HG03025 (cell line): ENCODE measurements at regions not wholly inside any gene's neighbourhood (a gene's known extent, or its start where the extent isn't known, plus 50 kb on each side); places are given as distances from the start of the nearest gene placed in this dataset.
"Not testable (repeated sequence)": the region's sequence is repeated elsewhere in the genome, so short reads cannot be mapped to it uniquely, and the experiment has no call there.

Experiments
- ATAC-seq: cut with Tn5 transposase; IDR thresholded peaks from one replicate; pipeline ENCODE4 v1.9.1; 2021; ENCODE audit warnings: mild to moderate bottlenecking, moderate library complexity; ENCODE audit not compliant: unreplicated experiment, low FRiP score

GRCh38 chr11:98307827-98308491, 712.8 kb upstream of the CNTN5 start:
- ATAC-seq: no peak

- ATAC-seq: not testable (repeated sequence)
Measured at GRCh38 chr11:98330306-98330705, 690.4 kb upstream of the CNTN5 start.

GRCh38 chr11:98358551-98358950, 662.2 kb upstream of the CNTN5 start:
- no peak for ATAC-seq

GRCh38 chr11:98365190-98365589, 655.6 kb upstream of the CNTN5 start:
- ATAC-seq: no peak

GRCh38 chr11:98365941-98366340, 654.8 kb upstream of the CNTN5 start:
- no peak for ATAC-seq

- ATAC-seq: no peak
Measured at GRCh38 chr11:98390391-98390790, 630.4 kb upstream of the CNTN5 start.

GRCh38 chr11:98394500-98394899, 626.2 kb upstream of the CNTN5 start:
- not testable (repeated sequence) for ATAC-seq

GRCh38 chr11:98398508-98398907, 622.2 kb upstream of the CNTN5 start:
- ATAC-seq: no peak

- ATAC-seq: no peak
Measured at GRCh38 chr11:98409069-98409468, 611.7 kb upstream of the CNTN5 start.

- ATAC-seq: no peak
Measured at GRCh38 chr11:98411777-98412176, 609.0 kb upstream of the CNTN5 start.

GRCh38 chr11:98417256-98417755, 603.4 kb upstream of the CNTN5 start:
- ATAC-seq: no peak

- no peak for ATAC-seq
Measured at GRCh38 chr11:98423933-98424332, 596.8 kb upstream of the CNTN5 start.

GRCh38 chr11:98424773-98425172, 596.0 kb upstream of the CNTN5 start:
- not testable (repeated sequence) for ATAC-seq

- no peak for ATAC-seq
Measured at GRCh38 chr11:98431463-98432359, 589.0 kb upstream of the CNTN5 start.

GRCh38 chr11:98434296-98434695, 586.5 kb upstream of the CNTN5 start:
- no peak for ATAC-seq

- ATAC-seq: no peak
Measured at GRCh38 chr11:98453378-98453777, 567.4 kb upstream of the CNTN5 start.

- no peak for ATAC-seq
Measured at GRCh38 chr11:98455500-98456307, 565.0 kb upstream of the CNTN5 start.

GRCh38 chr11:98456308-98456680, 564.5 kb upstream of the CNTN5 start:
- no peak for ATAC-seq

- no peak for ATAC-seq
Measured at GRCh38 chr11:98495016-98495415, 525.7 kb upstream of the CNTN5 start.

GRCh38 chr11:98495601-98496000, 525.1 kb upstream of the CNTN5 start:
- no peak for ATAC-seq

- no peak for ATAC-seq
Measured at GRCh38 chr11:98507208-98507607, 513.5 kb upstream of the CNTN5 start.
